ENCODE measurements at regions not wholly inside any gene's neighbourhood (a gene's known extent, or its start where the extent isn't known, plus 50 kb on each side); places are given as distances from the start of the nearest gene placed in this dataset.
"Not testable (repeated sequence)": the region's sequence is repeated elsewhere in the genome, so short reads cannot be mapped to it uniquely, and the experiment has no call there.

- H3K4me3 ChIP-seq = no peak overlapping the region
- H3K36me3 ChIP-seq = no peaks in the 10 kb centered on the region
- no peaks in the 10 kb centered on the region for H3K4me1 ChIP-seq (replicated peaks)
- H3K27ac ChIP-seq = no peak overlapping the region
- H3K27me3 ChIP-seq (replicated peaks) = no peaks in the 10 kb centered on the region
- no peaks in the 10 kb centered on the region for H3K9me3 ChIP-seq (replicated peaks)
- no peak for DNase-seq (ENCODE audit: low read depth in 1 of 2, low spot score in 2 of 2)
These were observed 441.3 kb upstream of the ARRDC3 start for GRCh38 chr5:91824406-91824805.

DNA sequence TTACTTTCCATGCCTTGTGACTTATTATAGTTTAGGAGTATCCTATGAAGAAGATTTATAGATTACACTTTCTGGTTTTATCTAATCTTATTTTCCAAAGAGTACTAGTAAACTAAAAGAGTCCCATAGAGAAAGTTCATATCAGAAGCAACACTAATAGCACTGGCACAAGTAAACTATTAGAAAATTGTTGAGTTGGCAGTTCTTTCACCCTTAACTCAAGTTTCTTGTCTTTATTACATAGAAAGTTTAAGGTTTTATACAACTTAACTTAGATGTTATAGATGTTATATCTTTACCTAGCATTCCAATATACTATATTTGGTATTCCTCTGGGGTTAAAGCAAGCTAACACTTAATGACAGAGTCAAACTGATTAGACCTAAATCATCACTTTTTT lies 437.8 kb upstream of the ARRDC3 start:
- no peaks in the 10 kb centered on the region for H3K9me3 ChIP-seq (replicated peaks)
- no peaks in the 10 kb centered on the region for H3K36me3 ChIP-seq
- no peak overlapping the region for H3K4me3 ChIP-seq
- no peak overlapping the region for H3K27ac ChIP-seq
- no peaks in the 10 kb centered on the region for H3K27me3 ChIP-seq (replicated peaks)
- H3K4me1 ChIP-seq (replicated peaks) = no peaks in the 10 kb centered on the region
- DNase-seq (ENCODE audit: low read depth in 1 of 2, low spot score in 2 of 2) = no peak

GRCh38 chr5:91816681-91817080 lies 433.6 kb upstream of the ARRDC3 start:
- DNase-seq (ENCODE audit: low read depth in 1 of 2, low spot score in 2 of 2) = no peak
- Histone ChIP-seq H3K4me1 (replicated peaks) (no peaks in the 10 kb centered on the region), H3K36me3 (no peaks in the 10 kb centered on the region), H3K4me3 (no peak overlapping the region), H3K27ac (no peak overlapping the region), H3K9me3 (replicated peaks) (no peaks in the 10 kb centered on the region), H3K27me3 (replicated peaks) (no peaks in the 10 kb centered on the region)

DNA sequence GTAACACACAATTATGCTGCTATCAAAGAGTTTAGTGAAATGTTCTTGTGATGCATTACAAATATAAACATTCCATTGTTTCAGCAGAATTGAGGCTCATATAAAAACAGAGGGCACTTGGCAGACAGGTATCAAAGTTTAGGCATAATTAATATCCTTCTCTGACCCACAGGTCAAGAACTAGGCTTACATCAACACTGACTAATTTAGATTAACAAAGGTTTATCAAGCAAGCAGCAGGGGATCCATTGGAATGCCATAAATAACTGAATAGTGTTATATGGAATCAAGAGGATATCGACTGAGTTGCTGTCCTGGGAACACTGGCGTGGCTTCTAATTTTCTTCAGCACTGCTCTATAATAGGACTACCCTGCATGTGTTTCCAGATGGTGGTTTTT lies 414.5 kb upstream of the ARRDC3 start:
- H3K36me3 ChIP-seq = no peaks in the 10 kb centered on the region
- no peaks in the 10 kb centered on the region for H3K27me3 ChIP-seq (replicated peaks)
- H3K4me3 ChIP-seq = no peak overlapping the region
- no peaks in the 10 kb centered on the region for H3K9me3 ChIP-seq (replicated peaks)
- no peaks in the 10 kb centered on the region for H3K4me1 ChIP-seq (replicated peaks)
- DNase-seq (ENCODE audit: low read depth in 1 of 2, low spot score in 2 of 2) = no peak
- H3K27ac ChIP-seq = no peak overlapping the region

DNA sequence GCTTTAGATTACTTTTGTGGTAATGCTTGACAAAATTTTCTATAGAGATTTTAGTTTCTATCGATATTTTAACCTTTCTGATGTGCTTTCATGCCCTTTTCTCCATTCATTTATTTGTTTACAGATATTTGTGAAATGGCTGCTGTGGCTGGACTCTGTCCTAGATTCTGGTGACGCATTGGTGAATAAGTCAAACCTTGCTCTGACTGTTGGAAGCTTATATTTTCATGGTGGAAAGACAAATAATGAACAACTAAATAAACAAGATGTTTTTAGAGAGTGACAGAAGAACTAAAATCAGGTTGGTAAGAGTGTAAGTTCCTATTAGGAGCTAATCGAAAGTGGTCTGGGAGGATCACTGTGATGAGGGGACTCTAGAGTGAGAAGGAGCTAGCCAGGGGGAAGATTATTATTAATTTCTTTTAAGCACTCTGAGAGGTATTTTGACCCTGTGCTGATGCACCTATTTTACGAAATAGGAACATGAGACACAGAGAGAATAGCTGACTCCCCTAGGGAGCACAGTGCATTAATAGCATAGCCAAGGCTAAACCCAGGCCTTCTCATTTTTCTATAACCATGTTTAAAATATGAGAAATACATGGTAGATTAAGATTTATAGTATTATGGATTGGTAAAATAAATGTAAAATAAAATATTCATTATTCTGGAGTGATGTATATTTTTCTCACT lies 411.9 kb upstream of the ARRDC3 start:
- no peak for DNase-seq (ENCODE audit: low read depth in 1 of 2, low spot score in 2 of 2)
- H3K4me1 ChIP-seq (replicated peaks) = no peaks in the 10 kb centered on the region
- H3K9me3 ChIP-seq (replicated peaks) = no peaks in the 10 kb centered on the region
- H3K36me3 ChIP-seq = no peaks in the 10 kb centered on the region
- no peak overlapping the region for H3K4me3 ChIP-seq
- no peak overlapping the region for H3K27ac ChIP-seq
- no peaks in the 10 kb centered on the region for H3K27me3 ChIP-seq (replicated peaks)

- Histone ChIP-seq H3K4me1 (replicated peaks) (no peaks in the 10 kb centered on the region), H3K4me3 (no peak overlapping the region), H3K36me3 (no peaks in the 10 kb centered on the region), H3K9me3 (replicated peaks) (no peaks in the 10 kb centered on the region), H3K27ac (no peak overlapping the region), H3K27me3 (replicated peaks) (no peaks in the 10 kb centered on the region)
- DNase-seq (ENCODE audit: low read depth in 1 of 2, low spot score in 2 of 2) = no peak
These were observed 411.3 kb upstream of the ARRDC3 start for GRCh38 chr5:91794455-91794854.

DNA sequence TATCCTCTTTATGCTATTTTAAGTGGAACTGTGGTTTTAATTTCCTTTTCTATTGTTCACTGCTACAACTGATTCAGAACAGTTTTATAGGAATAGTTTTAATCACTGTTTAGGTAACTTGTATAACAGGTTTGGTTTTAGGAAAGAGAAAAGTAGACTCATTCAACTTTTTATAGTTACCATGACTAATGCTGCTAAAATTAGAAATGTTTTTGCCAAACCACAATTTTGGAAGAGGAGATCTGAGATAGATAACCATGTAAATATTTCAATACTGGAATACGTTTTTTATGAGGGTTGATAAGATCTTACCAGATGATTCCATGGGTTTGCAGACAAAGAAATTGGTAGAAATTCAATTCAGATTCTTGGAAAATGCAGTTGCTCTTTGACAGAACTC lies 404.6 kb upstream of the ARRDC3 start:
- no peaks in the 10 kb centered on the region for H3K4me1 ChIP-seq (replicated peaks)
- H3K27ac ChIP-seq = no peak overlapping the region
- no peaks in the 10 kb centered on the region for H3K36me3 ChIP-seq
- no peaks in the 10 kb centered on the region for H3K27me3 ChIP-seq (replicated peaks)
- no peaks in the 10 kb centered on the region for H3K9me3 ChIP-seq (replicated peaks)
- H3K4me3 ChIP-seq = no peak overlapping the region
- DNase-seq (ENCODE audit: low read depth in 1 of 2, low spot score in 2 of 2) = no peak

DNA sequence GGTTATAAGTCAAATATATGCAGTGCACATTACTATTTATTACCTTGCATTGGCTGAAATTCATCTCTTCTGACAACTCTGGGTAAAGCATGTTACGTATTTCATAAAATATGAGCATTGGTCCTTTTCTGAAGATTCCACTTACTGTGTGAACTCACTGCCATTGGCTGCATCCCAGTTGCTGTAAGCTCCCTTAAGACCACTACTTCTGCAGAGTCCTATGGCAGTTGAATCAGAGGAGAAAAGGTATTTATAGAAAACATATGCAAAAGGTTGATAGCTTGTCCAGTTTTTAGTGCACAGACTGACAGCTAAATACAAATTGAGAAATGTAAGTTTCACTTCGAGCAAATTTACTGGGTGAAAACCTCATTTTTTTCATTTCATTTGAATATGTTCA lies 394.6 kb upstream of the ARRDC3 start:
- no peaks in the 10 kb centered on the region for H3K36me3 ChIP-seq
- H3K4me1 ChIP-seq (replicated peaks) = no peaks in the 10 kb centered on the region
- H3K4me3 ChIP-seq = no peak overlapping the region
- H3K9me3 ChIP-seq (replicated peaks) = no peaks in the 10 kb centered on the region
- H3K27ac ChIP-seq = no peak overlapping the region
- H3K27me3 ChIP-seq (replicated peaks) = no peaks in the 10 kb centered on the region
- DNase-seq (ENCODE audit: low read depth in 1 of 2, low spot score in 2 of 2) = no peak

DNA sequence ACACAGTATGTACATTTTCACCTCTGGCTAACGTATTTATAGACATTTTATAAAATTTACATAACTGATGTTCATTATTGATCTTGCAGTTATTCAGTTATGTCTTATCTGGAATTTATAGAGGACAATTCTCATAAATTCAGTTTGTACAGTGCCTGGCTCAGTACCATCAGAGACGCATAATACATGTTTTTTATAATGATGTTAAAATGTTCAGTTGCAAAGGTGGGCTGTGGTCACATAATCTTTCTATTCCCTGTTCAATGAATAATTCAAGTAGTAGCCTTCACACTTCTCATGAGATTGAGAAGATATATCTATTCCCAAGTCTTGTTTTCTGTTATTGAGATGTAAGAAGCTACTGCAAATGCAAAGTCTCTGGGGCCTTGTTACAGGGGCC lies 393.1 kb upstream of the ARRDC3 start:
- Histone ChIP-seq H3K36me3 (no peaks in the 10 kb centered on the region), H3K9me3 (replicated peaks) (no peaks in the 10 kb centered on the region), H3K27me3 (replicated peaks) (no peaks in the 10 kb centered on the region), H3K4me1 (replicated peaks) (no peaks in the 10 kb centered on the region), H3K4me3 (no peak overlapping the region), H3K27ac (no peak overlapping the region)
- DNase-seq (ENCODE audit: low read depth in 1 of 2, low spot score in 2 of 2) = no peak

GRCh38 chr5:91770400-91770799 lies 387.3 kb upstream of the ARRDC3 start:
- Histone ChIP-seq H3K9me3 (replicated peaks) (no peaks in the 10 kb centered on the region), H3K4me3 (no peak overlapping the region), H3K36me3 (no peaks in the 10 kb centered on the region), H3K27me3 (replicated peaks) (no peaks in the 10 kb centered on the region), H3K27ac (no peak overlapping the region), H3K4me1 (replicated peaks) (no peaks in the 10 kb centered on the region)
- DNase-seq (ENCODE audit: low read depth in 1 of 2, low spot score in 2 of 2) = no peak

GRCh38 chr5:91757383-91757782 lies 374.3 kb upstream of the ARRDC3 start:
- DNase-seq (ENCODE audit: low read depth in 1 of 2, low spot score in 2 of 2); H3K9me3 ChIP-seq (replicated peaks); H3K27me3 ChIP-seq (replicated peaks); H3K27ac ChIP-seq; H3K36me3 ChIP-seq; H3K4me1 ChIP-seq (replicated peaks); H3K4me3 ChIP-seq: not testable (repeated sequence)

GRCh38 chr5:91754990-91755389 lies 371.9 kb upstream of the ARRDC3 start:
- Histone ChIP-seq H3K4me1 (replicated peaks) (no peaks in the 10 kb centered on the region), H3K9me3 (replicated peaks) (no peaks in the 10 kb centered on the region), H3K27me3 (replicated peaks) (no peaks in the 10 kb centered on the region), H3K27ac (no peak overlapping the region), H3K36me3 (no peaks in the 10 kb centered on the region), H3K4me3 (no peak overlapping the region)
- DNase-seq (ENCODE audit: low read depth in 1 of 2, low spot score in 2 of 2) = no peak

- not testable (repeated sequence) for DNase-seq (ENCODE audit: low read depth in 1 of 2, low spot score in 2 of 2)
These were observed 361.4 kb upstream of the ARRDC3 start for GRCh38 chr5:91744470-91744869.

GRCh38 chr5:91742550-91742949 lies 359.4 kb upstream of the ARRDC3 start:
- no peak overlapping the region for H3K27ac ChIP-seq
- H3K36me3 ChIP-seq = no peaks in the 10 kb centered on the region
- no peaks in the 10 kb centered on the region for H3K27me3 ChIP-seq (replicated peaks)
- DNase-seq (ENCODE audit: low read depth in 1 of 2, low spot score in 2 of 2) = no peak
- no peak overlapping the region for H3K4me3 ChIP-seq
- H3K9me3 ChIP-seq (replicated peaks) = no peaks in the 10 kb centered on the region
- H3K4me1 ChIP-seq (replicated peaks) = no peaks in the 10 kb centered on the region

More at GRCh38 chr5:91744470-91744869, 361.4 kb upstream of the ARRDC3 start:
- not testable (repeated sequence) for H3K36me3 ChIP-seq; H3K4me3 ChIP-seq; H3K9me3 ChIP-seq (replicated peaks); H3K27me3 ChIP-seq (replicated peaks); H3K27ac ChIP-seq; H3K4me1 ChIP-seq (replicated peaks)
